Glomerular visceral epithelial cell (primary cell): ENCODE measurements at regions not wholly inside any gene's neighbourhood (a gene's known extent, or its start where the extent isn't known, plus 50 kb on each side); places are given as distances from the start of the nearest gene placed in this dataset.
"Not testable (repeated sequence)": the region's sequence is repeated elsewhere in the genome, so short reads cannot be mapped to it uniquely, and the experiment has no call there.

Source experiments
- DNase-seq: peaks from one replicate; pipeline ENCODE4 v3.0.0-alpha.2; 2016; ENCODE audit errors: extremely low spot score

- DNase-seq: no peak
Observed at GRCh38 chr12:73210548-73211204, 938.5 kb downstream of the TRHDE start.

- DNase-seq: no peak
Observed at GRCh38 chr12:73220951-73221350, 948.8 kb downstream of the TRHDE start.

- DNase-seq: no peak
Observed at GRCh38 chr12:73221398-73221797, 949.2 kb downstream of the TRHDE start.

- DNase-seq: no peak
Observed at GRCh38 chr12:73221836-73222235, 949.7 kb downstream of the TRHDE start.

GRCh38 chr12:73225371-73225937 is 953.3 kb downstream of the TRHDE start:
- DNase-seq: no peak

- no peak for DNase-seq
Observed at GRCh38 chr12:73225941-73226340, 953.8 kb downstream of the TRHDE start.

GRCh38 chr12:73226593-73226992 is 954.4 kb downstream of the TRHDE start:
- no peak for DNase-seq

GRCh38 chr12:73228828-73229227 is 956.7 kb downstream of the TRHDE start:
- DNase-seq: not testable (repeated sequence)

GRCh38 chr12:73235387-73235786 is 963.2 kb downstream of the TRHDE start:
- DNase-seq: no peak

- DNase-seq: no peak
Observed at GRCh38 chr12:73240110-73240509, 967.9 kb downstream of the TRHDE start.

GRCh38 chr12:73262788-73263381 is 990.7 kb downstream of the TRHDE start:
- DNase-seq: no peak

GRCh38 chr12:73266206-73266605 is 994.0 kb downstream of the TRHDE start:
- DNase-seq: no peak

- DNase-seq: no peak
Observed at GRCh38 chr12:73274976-73275375, 1002.8 kb downstream of the TRHDE start.

GRCh38 chr12:73277971-73278370 is 1005.8 kb downstream of the TRHDE start:
- DNase-seq: no peak

GRCh38 chr12:73301530-73301929 is 1029.4 kb downstream of the TRHDE start:
- no peak for DNase-seq

- no peak for DNase-seq
Observed at GRCh38 chr12:73307260-73307659, 1035.1 kb downstream of the TRHDE start.

GRCh38 chr12:73308079-73308478 is 1035.9 kb downstream of the TRHDE start:
- no peak for DNase-seq

GRCh38 chr12:73308747-73309146 is 1036.6 kb downstream of the TRHDE start:
- DNase-seq: peak; percentile 23

- DNase-seq: no peak
Observed at GRCh38 chr12:73321319-73321718, 1049.1 kb downstream of the TRHDE start.

GRCh38 chr12:73321776-73322175 is 1049.6 kb downstream of the TRHDE start:
- no peak for DNase-seq

- no peak for DNase-seq
Observed at GRCh38 chr12:73330584-73331351, 1058.6 kb downstream of the TRHDE start.

- DNase-seq: no peak
Observed at GRCh38 chr12:73341559-73342247, 1069.5 kb downstream of the TRHDE start.
